ENCODE measurements at regions not wholly inside any gene's neighbourhood (a gene's known extent, or its start where the extent isn't known, plus 50 kb on each side); places are given as distances from the start of the nearest gene placed in this dataset.

- no peak for DNase-seq (ENCODE audit: low read depth in 2 of 2)
Observed at GRCh38 chr9:17970277-17970676, 391.4 kb downstream of the SH3GL2 start.

- DNase-seq (ENCODE audit: low read depth in 2 of 2), result no peak
Observed at GRCh38 chr9:17978773-17979172, 399.9 kb downstream of the SH3GL2 start.

DNA sequence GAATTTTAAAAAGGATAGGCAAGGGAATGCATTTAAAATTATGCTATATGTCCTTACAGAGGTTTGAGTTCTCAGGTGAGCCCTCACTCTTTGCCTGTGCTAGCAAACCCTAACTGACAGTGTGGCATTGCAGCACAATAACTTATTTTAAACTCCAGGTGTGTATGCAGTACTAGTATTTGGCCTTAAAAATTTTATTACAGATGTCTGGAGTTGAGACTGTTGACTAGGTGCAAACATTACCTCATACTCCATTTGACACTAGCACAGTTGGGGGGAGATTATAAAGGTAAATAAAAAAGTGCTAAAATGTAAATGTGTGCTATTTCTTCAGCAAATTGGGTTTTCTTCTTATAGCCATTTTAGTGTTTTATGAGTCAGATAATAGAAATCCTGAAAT is 407.7 kb downstream of the SH3GL2 start:
- DNase-seq (ENCODE audit: low read depth in 2 of 2), result no peak

DNA sequence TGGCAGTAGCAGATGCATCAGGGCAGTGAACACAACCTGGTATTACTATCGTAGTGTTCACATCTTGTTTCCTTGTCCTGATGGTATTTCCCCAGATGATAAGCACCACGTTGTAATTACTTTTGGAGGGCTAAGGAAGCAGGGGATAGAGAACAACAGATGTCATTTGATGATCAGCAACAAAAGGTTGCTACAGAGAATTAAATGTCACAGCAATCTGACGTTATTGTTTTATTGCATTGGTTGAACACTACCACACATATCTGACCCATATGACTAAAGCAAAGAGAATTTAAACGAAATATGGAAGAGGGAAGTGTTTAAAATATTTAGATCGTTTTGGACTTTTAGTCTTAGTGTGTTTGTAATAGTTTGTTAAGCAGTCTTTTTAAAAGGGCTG is 408.3 kb downstream of the SH3GL2 start:
- no peak for DNase-seq (ENCODE audit: low read depth in 2 of 2)

- no peak for DNase-seq (ENCODE audit: low read depth in 2 of 2)
Observed at GRCh38 chr9:17988489-17988888, 409.6 kb downstream of the SH3GL2 start.

DNA sequence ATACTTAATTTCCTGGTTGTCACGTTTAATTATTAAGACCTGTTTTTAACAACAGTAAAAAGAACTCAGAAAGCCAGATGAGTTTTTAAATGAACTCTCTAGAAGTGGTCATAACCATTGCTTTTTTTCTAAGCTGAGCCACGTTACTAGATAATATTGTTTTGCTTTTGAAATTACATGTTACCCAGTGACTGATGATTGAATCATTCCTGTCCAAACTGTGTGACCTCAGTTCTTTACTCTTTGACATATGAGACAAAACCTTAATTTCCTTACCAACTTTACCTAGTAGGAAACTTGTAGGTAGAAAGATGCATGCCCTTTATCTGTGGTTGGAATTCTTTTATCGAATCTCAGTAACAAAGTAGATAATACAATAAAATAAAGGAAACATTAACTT is 411.7 kb downstream of the SH3GL2 start:
- DNase-seq (ENCODE audit: low read depth in 2 of 2), result no peak

DNA sequence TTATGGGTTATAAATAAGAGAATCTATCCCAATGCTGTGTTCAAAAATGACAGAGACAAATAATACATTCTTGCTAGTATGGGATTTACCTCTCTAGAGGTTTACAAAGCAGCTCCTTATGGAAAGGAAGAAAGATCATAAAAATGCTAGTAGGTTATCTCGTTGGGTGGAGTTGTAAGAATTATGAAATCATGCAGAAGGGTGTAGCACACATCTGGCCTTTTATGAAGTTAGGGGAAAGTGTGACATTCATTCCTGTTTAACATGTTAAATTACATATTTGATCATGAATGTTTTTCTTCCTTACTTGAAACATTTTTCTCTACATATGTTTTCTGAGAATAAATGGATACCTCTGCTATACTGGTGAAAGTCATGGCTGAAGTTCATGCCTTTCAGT is 414.2 kb downstream of the SH3GL2 start:
- DNase-seq (ENCODE audit: low read depth in 2 of 2), result no peak

DNA sequence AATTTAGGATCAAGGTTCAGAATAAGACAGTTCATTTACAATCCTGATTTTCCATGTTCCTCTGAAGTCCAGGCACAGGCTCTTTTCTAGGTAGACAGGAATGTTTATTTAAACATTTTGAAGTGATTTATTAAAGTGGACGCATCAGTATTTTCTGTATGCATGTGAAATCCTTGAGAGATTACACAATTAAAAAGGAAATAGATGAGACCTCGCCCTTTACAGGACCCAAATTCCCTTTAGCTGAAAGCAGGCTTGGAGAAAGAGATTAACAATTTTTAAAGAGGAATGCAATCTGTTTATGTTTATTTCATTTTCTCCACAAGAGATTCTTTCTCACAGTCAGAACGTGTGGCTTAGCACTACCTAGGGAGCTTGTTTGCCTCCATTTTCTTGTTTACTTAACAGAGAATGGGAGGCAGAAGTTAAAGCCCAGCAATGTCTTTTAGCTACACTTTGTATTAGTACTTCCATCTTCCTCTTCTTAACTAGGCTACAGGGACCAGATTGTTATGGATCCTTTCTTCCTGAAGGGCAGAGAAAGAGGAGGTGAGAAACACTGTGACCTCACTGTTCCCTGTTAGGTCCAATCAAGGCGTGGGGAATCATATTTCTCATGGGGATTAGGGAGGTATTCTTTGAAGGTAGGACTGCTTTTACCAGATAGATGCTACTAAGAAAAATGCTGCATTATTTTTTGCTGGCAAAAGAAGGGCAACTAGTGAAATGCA is 416.0 kb downstream of the SH3GL2 start:
- DNase-seq (ENCODE audit: low read depth in 2 of 2), result no peak

DNA sequence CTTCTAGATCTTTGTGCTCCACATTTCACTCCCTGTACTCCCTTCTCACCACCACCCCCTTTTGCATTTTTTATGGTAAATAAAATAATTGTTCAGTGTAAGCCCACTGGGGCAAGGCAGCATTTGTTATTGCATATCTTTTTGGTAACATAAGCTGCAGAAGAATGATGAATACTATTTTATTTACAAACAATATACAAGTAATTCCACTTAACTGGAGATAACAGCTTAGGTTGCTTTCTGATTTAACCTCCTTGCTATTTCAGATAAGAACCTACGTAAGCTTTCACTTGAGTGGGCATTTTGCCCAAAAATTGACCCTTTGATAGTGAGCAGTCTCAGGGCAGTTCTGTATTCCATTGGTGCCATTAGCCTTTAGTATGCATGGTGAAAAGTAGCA is 417.9 kb downstream of the SH3GL2 start:
- no peak for DNase-seq (ENCODE audit: low read depth in 2 of 2)

GRCh38 chr9:18002718-18003438 is 424.0 kb downstream of the SH3GL2 start:
- DNase-seq (ENCODE audit: low read depth in 2 of 2), result no peak

- DNase-seq (ENCODE audit: low read depth in 2 of 2), result no peak
Observed at GRCh38 chr9:18006591-18006990, 427.7 kb downstream of the SH3GL2 start.

- no peak for DNase-seq (ENCODE audit: low read depth in 2 of 2)
Observed at GRCh38 chr9:18007621-18008020, 428.8 kb downstream of the SH3GL2 start.

- DNase-seq (ENCODE audit: low read depth in 2 of 2), result no peak
Observed at GRCh38 chr9:18009902-18010301, 431.0 kb downstream of the SH3GL2 start.

DNA sequence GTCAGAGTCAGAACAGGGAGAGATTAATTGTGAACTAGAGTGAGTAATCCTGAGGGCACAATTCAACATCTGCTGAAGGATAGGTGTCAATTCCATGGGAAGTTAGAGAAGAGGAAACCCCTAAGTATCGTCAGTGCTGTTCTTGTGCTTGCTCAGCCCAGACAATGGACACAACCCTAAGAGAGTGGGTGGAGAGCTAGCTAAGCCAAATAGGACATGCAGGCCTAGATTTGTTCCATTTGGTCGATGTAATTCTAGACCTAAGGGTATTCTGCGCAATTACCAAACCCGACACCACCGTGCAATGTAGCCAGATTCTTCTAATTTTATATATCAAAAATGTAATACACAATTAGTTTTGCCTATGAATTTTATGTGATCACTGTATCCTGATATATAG is 431.6 kb downstream of the SH3GL2 start:
- no peak for DNase-seq (ENCODE audit: low read depth in 2 of 2)

DNA sequence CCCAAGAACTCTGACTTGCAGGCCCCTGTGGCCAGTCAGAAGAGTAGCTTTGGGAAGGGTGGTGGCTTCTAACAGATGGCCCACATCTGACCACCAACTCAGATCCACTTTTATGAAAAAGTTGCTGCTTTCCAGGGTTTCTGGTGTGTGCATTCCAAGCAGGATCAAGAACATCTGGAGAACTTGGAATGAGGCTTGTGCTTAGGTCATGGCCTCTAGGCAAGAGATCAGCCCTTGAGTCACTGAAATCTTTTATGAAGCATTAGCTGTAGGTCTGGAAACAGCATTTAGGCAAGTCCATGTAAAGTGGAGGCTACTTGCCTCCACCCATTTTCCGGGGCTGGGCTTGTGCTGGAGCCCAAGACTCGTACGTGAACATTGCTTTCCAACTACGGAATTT is 433.3 kb downstream of the SH3GL2 start:
- DNase-seq (ENCODE audit: low read depth in 2 of 2), result no peak

DNA sequence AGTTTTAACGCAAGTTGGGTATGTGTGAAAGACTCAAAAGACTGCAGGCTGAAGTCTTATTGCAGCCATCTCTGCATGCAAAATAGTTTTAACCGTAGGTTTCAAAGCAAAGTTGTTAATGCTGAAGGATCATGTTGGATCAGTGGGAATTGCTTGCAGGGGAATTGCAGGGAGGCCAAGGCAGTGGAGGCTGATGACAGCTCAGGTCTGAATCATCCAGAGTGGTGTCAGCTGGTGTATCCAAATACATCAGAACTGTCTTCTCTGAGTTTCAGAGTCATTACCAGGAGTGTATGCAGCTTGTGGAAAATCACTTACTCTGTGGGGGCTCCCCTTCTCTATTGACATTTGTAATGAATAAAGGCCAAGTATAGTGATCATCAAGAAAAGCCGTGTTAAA is 435.7 kb downstream of the SH3GL2 start:
- DNase-seq (ENCODE audit: low read depth in 2 of 2), result no peak

GRCh38 chr9:18015116-18015515 is 436.2 kb downstream of the SH3GL2 start:
- no peak for DNase-seq (ENCODE audit: low read depth in 2 of 2)

DNA sequence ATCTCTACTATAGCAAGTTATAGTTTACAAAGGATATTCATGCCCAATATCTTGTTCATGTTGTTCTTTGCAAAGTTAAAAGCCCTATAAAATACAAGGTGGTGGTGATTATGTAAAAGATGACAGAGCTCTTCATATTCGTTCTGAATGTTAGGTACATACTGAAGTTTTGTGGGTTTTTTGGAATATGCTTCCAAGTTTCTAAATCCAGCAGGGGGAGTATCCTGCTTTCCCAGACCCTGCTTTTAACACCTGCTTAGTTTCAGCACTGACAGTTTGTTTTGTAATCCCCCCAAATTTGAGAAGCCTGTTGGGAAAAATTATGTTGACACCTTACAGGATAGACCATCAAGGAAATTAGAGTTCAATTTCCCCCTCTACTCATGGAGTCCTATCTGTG is 438.3 kb downstream of the SH3GL2 start:
- DNase-seq (ENCODE audit: low read depth in 2 of 2), result no peak

GRCh38 chr9:18018221-18018620 is 439.4 kb downstream of the SH3GL2 start:
- no peak for DNase-seq (ENCODE audit: low read depth in 2 of 2)

GRCh38 chr9:18018661-18019060 is 439.8 kb downstream of the SH3GL2 start:
- no peak for DNase-seq (ENCODE audit: low read depth in 2 of 2)

GRCh38 chr9:18020121-18020745 is 441.4 kb downstream of the SH3GL2 start:
- no peak for DNase-seq (ENCODE audit: low read depth in 2 of 2)

DNA sequence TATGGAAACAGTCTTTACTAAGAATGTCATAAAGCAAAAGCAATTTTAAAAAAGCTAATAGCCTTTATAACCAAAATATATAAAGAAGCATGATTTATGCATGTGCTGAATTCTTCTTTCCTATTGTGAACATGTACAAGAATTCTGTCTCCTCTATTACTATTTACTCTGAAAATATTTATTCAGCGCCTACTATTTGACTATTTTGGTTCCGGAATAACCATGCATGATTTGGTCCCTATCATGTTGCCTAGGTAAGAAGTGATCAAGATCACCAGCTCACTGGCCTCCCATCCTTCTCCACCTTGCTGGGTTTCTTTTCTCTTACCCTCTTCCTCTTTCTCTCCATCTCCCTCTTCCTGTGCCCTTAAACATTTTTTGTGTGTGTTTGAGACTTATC is 443.8 kb downstream of the SH3GL2 start:
- DNase-seq (ENCODE audit: low read depth in 2 of 2), result no peak

GRCh38 chr9:18023332-18023731 is 444.5 kb downstream of the SH3GL2 start:
- DNase-seq (ENCODE audit: low read depth in 2 of 2), result no peak
